Large intestine (tissue), 3 donors: ENCODE measurements at regions not wholly inside any gene's neighbourhood (a gene's known extent, or its start where the extent isn't known, plus 50 kb on each side); places are given as distances from the start of the nearest gene placed in this dataset.

ENCODE experiments used
- DNase-seq, 2 donors: peaks; one replicate each; pipeline versions ENCODE4 v3.0.0 to v3.0.0-alpha.2; 2013
- H3K27ac ChIP-seq: one replicate; pipeline ENCODE4 v1.5.1; 2013; ENCODE audit warnings: low read length
- H3K27me3 ChIP-seq: 2 replicates; pipeline ENCODE4 v1.6.1; 2013; ENCODE audit warnings: low read length; ENCODE audit not compliant: control insufficient read depth, insufficient read depth
- H3K36me3 ChIP-seq: 2 replicates; pipeline ENCODE4 v1.6.1; 2013; ENCODE audit warnings: low read length; ENCODE audit not compliant: control insufficient read depth, insufficient read depth
- H3K4me1 ChIP-seq: one replicate; pipeline ENCODE4 v1.6.1; 2013; ENCODE audit warnings: low read length; ENCODE audit not compliant: control insufficient read depth, insufficient read depth
- H3K4me3 ChIP-seq: one replicate; pipeline ENCODE4 v1.5.1; 2013; ENCODE audit warnings: low read length
- H3K9me3 ChIP-seq: one replicate; pipeline ENCODE4 v1.6.1; 2013; ENCODE audit warnings: mild to moderate bottlenecking, low read depth, low read length, moderate library complexity; ENCODE audit not compliant: control insufficient read depth
- WGBS: methylation state at CpG from one replicate; pipeline ENCODE4 v1.1.5; 2013; ENCODE audit warnings: low lambda C conversion rate; ENCODE audit not compliant: insufficient coverage; 5-methylcytosine and 5-hydroxymethylcytosine counted together

DNA sequence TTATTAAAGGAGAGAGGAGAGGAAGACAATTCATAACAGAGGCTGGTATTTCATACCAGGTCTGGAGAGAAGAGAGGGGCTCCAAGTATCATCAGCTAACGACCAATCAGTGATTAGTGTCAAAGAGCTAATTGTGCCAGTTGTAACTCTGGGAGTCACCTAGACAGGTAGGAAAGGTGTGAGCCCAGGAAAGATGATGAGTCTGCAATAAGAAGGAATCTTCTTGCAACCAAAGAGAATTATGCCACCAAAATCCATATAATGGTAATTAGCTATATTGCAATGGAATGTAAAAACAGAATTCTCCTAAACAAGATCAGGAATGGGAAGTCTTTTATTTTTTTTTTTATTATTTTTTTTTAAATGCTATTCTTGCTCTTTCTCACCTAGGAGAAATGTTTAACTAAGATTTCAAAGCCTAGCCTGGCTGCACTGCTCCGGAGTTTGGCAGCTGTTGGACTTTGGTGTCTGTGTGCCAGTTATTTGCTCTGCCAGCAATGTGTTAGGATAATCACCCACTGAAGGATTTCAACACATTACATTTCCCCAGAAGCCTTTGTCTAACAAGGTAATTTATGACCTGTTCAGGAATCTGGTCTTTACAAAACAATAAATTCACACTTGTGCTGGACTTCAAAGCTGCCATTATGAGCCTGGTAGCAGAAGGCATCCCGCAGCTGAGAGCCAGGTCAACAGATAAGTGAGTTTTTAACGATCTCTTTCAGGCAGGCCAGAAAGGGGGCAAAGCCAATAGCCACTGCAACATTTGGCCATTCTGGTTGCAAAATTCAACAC, 89.4 kb downstream of the FOXB1 start:
- H3K9me3 ChIP-seq = no peaks in the 10 kb centered on the region
- H3K27me3 ChIP-seq = peaks cover 10% of the 10 kb centered on the region
- H3K27ac ChIP-seq = no peak overlapping the region
- no peaks in the 10 kb centered on the region for H3K36me3 ChIP-seq
- WGBS = no CpG with 5 or more reads among the region's 4 CpGs
- DNase-seq = peak; percentile 72 to 86
- H3K4me3 ChIP-seq = no peak overlapping the region
- no peaks in the 10 kb centered on the region for H3K4me1 ChIP-seq

DNA sequence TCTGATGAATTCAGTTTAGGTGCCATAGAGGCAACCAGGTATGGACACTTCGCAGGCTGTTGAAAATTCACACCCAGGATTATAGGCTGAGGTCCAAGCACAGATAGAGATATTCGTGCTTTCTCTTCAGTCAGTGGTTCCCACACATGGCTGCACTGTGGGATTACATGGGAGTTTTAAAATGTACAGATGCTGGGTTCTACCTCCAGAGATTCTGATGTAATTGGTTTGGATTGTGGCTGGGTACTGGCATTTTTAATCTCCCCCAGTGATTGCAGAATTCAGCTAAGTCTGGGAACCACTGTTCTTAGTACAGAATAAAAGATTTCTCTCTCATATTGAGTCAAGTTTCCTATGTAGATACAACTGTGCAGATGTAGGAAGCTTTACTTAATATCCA, 91.6 kb downstream of the FOXB1 start:
- peaks cover 7% of the 10 kb centered on the region for H3K27me3 ChIP-seq
- H3K36me3 ChIP-seq = no peaks in the 10 kb centered on the region
- no peak overlapping the region for H3K27ac ChIP-seq
- no peaks in the 10 kb centered on the region for H3K9me3 ChIP-seq
- no peak for DNase-seq
- H3K4me1 ChIP-seq = no peaks in the 10 kb centered on the region
- H3K4me3 ChIP-seq = no peak overlapping the region
- WGBS = no CpG with 5 or more reads among the region's 2 CpGs

DNA sequence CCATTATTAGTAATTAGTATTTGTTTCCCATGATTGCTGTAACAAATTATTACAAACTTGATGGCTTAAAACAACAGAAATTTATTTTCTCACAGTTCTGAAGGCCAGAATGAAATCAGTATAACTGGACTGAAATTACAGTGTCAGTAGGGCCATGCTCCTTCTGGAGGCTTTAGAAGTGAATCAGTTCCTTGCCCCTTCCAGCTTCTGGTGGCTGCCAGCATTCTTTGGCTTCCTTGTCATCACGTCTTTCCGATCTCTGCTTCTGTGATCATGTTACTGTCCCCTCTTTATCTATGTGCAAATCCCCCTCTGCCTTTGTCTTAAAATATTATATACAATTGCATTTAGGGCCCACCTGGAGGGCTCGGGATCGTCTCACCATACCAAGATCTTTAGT, 92.0 kb downstream of the FOXB1 start:
- no peak for DNase-seq
- 88% methylated on average over 2 of the region's 4 CpGs for WGBS
- Histone ChIP-seq H3K4me3 (no peak overlapping the region), H3K27me3 (peaks cover 7% of the 10 kb centered on the region), H3K27ac (no peak overlapping the region), H3K9me3 (no peaks in the 10 kb centered on the region), H3K4me1 (no peaks in the 10 kb centered on the region), H3K36me3 (no peaks in the 10 kb centered on the region)

DNA sequence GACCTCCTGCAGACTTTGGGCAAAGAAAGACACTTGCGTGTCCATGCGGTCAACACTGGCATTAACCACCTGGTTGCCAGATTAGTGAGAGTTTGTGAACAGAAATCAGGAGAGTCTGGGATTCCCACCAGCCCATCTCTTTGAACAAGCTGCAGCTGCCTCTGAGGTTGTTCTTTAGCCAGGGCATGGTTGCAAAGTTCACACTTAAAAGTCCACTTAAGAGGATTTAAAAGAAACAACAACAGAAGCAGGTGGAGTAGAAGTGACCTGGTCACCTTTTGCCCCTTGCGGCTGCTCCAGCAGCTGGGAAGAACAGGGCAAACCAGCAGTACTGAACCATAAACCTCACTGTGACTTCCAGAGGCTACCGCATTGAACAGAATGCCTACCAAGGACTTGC, 97.3 kb downstream of the FOXB1 start:
- Histone ChIP-seq H3K27ac (no peak overlapping the region), H3K27me3 (peaks cover 12% of the 10 kb centered on the region), H3K36me3 (no peaks in the 10 kb centered on the region), H3K9me3 (no peaks in the 10 kb centered on the region), H3K4me3 (no peak overlapping the region), H3K4me1 (no peaks in the 10 kb centered on the region)
- WGBS = no CpG with 5 or more reads among the region's 4 CpGs
- DNase-seq = no peak

DNA sequence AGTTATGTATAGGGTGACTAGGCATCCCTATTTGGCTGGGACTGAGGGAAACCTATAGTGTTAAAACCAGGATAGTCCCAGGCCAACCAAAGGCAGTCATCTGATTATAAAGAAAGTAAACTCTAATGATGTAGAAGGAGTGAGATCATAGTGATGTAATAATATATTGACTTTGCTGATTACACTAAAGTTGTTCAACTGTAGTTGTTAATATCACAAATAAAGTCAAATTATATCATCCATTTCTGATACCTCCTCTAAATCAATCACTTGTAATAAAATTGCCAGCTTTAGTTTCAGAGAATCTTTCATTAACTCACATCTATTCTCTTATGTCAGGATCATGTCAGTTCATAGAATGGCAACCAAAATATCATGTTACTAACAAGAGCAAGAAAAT, 98.6 kb downstream of the FOXB1 start:
- no peak overlapping the region for H3K27ac ChIP-seq

DNA sequence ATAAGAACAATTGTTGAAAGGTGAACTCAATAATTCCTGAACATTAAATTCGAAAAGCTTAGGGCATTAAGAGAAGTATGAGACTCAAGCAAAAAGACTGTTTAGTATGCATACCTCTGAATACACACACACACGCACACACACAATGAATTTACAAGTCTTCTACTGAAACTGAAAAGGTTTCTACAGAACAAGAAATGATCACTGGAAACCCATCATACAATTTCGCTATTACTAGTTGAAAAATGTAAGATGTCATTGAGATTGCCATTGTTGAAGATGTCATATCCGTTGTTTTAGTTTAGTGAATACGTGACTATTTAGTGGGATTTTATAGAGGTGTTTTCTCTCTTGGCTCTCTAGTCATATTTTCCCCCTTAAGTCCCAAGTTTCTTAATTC, 106.8 kb downstream of the FOXB1 start:
- no peaks in the 10 kb centered on the region for H3K9me3 ChIP-seq
- no peaks in the 10 kb centered on the region for H3K4me1 ChIP-seq
- 100% methylated on average over 2 of the region's 5 CpGs for WGBS
- H3K36me3 ChIP-seq = no peaks in the 10 kb centered on the region
- no peak overlapping the region for H3K4me3 ChIP-seq
- no peak overlapping the region for H3K27ac ChIP-seq
- H3K27me3 ChIP-seq = peaks cover 4% of the 10 kb centered on the region
- DNase-seq = no peak

More for the DNA sequence above, 98.6 kb downstream of the FOXB1 start:
- DNase-seq = no peak
- H3K9me3 ChIP-seq = no peaks in the 10 kb centered on the region
- H3K4me3 ChIP-seq = no peak overlapping the region
- peaks cover 12% of the 10 kb centered on the region for H3K27me3 ChIP-seq
- no peaks in the 10 kb centered on the region for H3K36me3 ChIP-seq
- no peaks in the 10 kb centered on the region for H3K4me1 ChIP-seq

DNA sequence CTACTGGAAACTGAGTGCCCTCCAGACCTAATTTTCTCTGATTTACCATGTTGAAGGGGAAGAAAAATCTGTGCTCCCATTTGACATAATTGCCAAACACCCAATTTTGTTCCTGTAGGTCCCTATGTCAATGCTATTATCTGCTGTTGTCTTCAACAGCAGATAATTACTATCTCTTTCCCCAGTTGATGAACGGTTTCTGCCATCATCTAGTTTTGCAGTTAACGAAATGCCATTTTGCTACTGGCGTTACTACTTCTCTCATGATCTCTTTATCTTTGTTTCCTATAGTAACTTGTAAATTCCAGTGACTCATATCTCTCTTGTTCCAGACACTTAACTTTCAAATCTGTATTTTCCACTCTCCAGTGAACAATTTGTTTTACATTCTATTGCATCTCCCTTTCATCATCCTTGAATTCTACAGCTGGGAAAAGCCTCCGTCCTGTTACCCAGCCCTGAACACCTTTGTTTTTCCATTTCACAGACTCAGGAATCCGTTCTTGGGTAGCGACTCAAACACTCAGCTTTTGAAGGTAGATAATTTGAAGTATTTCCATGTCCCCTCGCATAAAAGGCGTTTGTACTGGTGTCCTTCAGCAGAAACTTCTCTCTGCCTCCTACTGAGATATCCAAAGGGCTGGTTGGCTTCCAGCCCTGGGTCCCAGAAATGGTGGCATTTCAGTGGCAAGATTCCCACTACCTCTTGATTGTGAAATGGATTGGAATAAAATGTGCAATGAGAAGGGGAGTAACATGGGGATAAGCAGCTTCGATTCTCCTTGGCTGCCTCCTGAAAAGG, 111.7 kb downstream of the FOXB1 start:
- H3K36me3 ChIP-seq = no peaks in the 10 kb centered on the region
- WGBS = 38% methylated on average over 4 of the region's 9 CpGs
- DNase-seq = no peak
- no peak overlapping the region for H3K27ac ChIP-seq
- peaks cover 41% of the 10 kb centered on the region for H3K27me3 ChIP-seq
- no peak overlapping the region for H3K4me3 ChIP-seq
- H3K9me3 ChIP-seq = no peaks in the 10 kb centered on the region
- H3K4me1 ChIP-seq = no peaks in the 10 kb centered on the region

DNA sequence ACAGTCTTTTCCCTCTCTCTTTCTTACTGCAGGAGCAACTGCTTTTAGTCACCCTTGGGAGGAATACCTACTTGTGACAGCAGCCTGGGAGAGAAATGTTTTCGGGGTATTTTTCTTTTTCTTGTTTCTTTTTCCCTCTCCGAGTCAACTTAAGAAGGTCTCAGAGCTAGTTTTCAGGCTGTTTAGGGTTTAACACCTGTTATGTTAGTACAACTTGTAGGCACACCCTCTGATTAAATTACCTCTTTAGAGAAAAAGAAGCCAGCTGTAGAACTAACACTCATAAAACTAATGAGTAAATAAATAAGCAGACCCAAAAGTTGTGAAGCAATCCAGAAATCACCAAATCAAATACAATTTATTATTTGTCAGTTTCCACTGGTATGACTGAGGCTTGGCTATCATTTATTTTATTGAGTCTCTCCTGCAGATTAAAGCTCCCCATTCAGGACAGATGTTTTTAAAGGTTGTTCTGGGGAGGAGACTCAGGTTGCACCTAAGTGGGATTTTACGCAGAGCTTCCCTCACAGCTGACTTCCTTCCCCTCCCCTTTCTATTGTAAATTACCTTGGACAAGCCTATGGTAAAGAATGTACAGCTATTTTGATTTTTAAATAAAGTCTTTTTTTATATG, 112.5 kb downstream of the FOXB1 start:
- H3K27me3 ChIP-seq = peaks cover 42% of the 10 kb centered on the region
- no peak for DNase-seq
- H3K27ac ChIP-seq = no peak overlapping the region
- no peaks in the 10 kb centered on the region for H3K4me1 ChIP-seq
- WGBS = no CpG with 5 or more reads among the region's 3 CpGs
- no peak overlapping the region for H3K4me3 ChIP-seq
- H3K9me3 ChIP-seq = no peaks in the 10 kb centered on the region
- no peaks in the 10 kb centered on the region for H3K36me3 ChIP-seq

DNA sequence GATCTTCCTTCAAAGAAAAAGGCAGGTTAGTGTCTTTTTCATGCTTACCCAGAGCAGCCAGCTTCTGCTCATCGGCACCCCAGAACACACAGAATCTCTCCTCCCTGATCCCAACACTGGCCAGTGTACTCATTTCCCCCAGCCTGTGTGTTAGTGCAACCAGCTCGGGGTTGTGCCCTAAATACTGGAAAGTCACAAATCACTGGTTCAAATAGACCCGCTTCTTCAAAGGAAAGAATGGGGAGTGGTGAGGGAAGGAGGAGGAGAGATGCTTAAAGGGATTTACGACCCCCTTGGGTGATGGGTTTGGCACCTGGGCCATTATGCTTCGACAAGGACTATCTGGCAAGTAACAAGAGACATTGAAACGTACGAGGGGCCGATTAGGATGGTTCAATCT, 114.0 kb downstream of the FOXB1 start:
- Histone ChIP-seq H3K4me1 (no peaks in the 10 kb centered on the region), H3K36me3 (no peaks in the 10 kb centered on the region), H3K27ac (no peak overlapping the region), H3K4me3 (no peak overlapping the region), H3K27me3 (peaks cover 44% of the 10 kb centered on the region), H3K9me3 (no peaks in the 10 kb centered on the region)
- DNase-seq = no peak
- no CpG with 5 or more reads among the region's 8 CpGs for WGBS

DNA sequence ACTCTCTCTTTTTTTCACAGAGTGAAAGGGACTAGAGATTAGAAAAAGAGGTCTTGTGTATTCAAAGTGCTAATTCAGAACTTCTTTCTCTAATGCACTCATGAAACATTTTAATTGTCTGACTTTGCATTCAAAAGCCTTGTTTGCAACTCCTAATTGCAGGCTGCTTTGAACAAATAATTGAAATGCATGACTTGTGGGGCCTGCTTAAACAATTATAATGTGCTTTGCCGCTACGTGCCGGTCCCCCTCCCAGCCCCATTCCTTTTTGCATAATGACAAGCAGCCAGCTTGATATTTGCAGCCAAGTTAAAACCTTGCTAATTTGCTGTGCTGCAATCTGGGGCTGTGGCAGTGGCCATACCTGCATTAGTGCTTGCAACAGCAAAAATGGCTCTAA, 114.5 kb downstream of the FOXB1 start:
- Histone ChIP-seq H3K27ac (no peak overlapping the region), H3K4me3 (no peak overlapping the region), H3K9me3 (no peaks in the 10 kb centered on the region), H3K36me3 (no peaks in the 10 kb centered on the region), H3K27me3 (peaks cover 44% of the 10 kb centered on the region), H3K4me1 (no peaks in the 10 kb centered on the region)
- WGBS = no CpG with 5 or more reads among the region's 3 CpGs
- no peak for DNase-seq
